ENCODE measurements at regions not wholly inside any gene's neighbourhood (a gene's known extent, or its start where the extent isn't known, plus 50 kb on each side); places are given as distances from the start of the nearest gene placed in this dataset.

GRCh38 chr11:113627946-113628345 lies 78.2 kb downstream of the TMPRSS5 start:
- H3K9me3 ChIP-seq (ENCODE audit: control insufficient read depth in 1 of 2, insufficient read depth in 1 of 2, low read depth in 1 of 2, low read length in 2 of 2): no peaks in the 10 kb centered on the region
- intact Hi-C loops (cut with micrococcal nuclease): no loop called here
- no peak for TF ChIP-seq EGR1 (IDR thresholded peaks at IDR 0.05; ENCODE audit: low read depth)
- no peak for TF ChIP-seq ZFX (IDR thresholded peaks at IDR 0.05)
- no peak for TF ChIP-seq JUND (IDR thresholded peaks at IDR 0.05)
- no peak for TF ChIP-seq ATF3 (IDR thresholded peaks at IDR 0.05)
- TF ChIP-seq SIN3A (IDR thresholded peaks at IDR 0.05; ENCODE audit: low read depth): no peak
- no peak for TF ChIP-seq POLR2AphosphoS5 (IDR thresholded peaks at IDR 0.05; ENCODE audit: low read depth, low read length)
- TF ChIP-seq EZH2 (IDR thresholded peaks at IDR 0.05): no peak
- no peak for TF ChIP-seq ZBTB33 (IDR thresholded peaks at IDR 0.05; ENCODE audit: extremely low read depth, insufficient replicate concordance, low read length)
- no peak for TF ChIP-seq ELF1 (IDR thresholded peaks at IDR 0.05; ENCODE audit: borderline replicate concordance, low read depth)
- no peak for TF ChIP-seq REST (IDR thresholded peaks at IDR 0.05; ENCODE audit: low read depth)
- TF ChIP-seq SP1 (IDR thresholded peaks at IDR 0.05; ENCODE audit: low read depth): no peak
- TF ChIP-seq ZNF274 (IDR thresholded peaks at IDR 0.05; ENCODE audit: low read depth, low read length): no peak
- TF ChIP-seq POLR2A (IDR thresholded peaks at IDR 0.05; ENCODE audit: borderline replicate concordance, extremely low read depth, insufficient read depth, insufficient read length): no peak
- no peak for TF ChIP-seq CEBPB (IDR thresholded peaks at IDR 0.05; ENCODE audit: low read depth)
- H3K27me3 ChIP-seq (ENCODE audit: insufficient read depth, low read length): peaks cover 19% of the 10 kb centered on the region; the same call in 1 of the 2 replicates
- H3K4me2 ChIP-seq (ENCODE audit: low read length): no peak overlapping the region
- H3K36me3 ChIP-seq (ENCODE audit: control insufficient read depth in 1 of 2, insufficient read depth in 2 of 2, low read length in 2 of 2): no peaks in the 10 kb centered on the region
- BruUV-seq (replicated peaks): no TSS peak
- H3K4me1 ChIP-seq (ENCODE audit: control insufficient read depth in 1 of 2, insufficient read depth in 2 of 2, low read length in 2 of 2): no peaks in the 10 kb centered on the region
- H3K9me2 ChIP-seq (ENCODE audit: insufficient read depth): no peaks in the 10 kb centered on the region
- no peak for DNase-seq (ENCODE audit: low read depth, low spot score)
- no peak overlapping the region for H3K27ac ChIP-seq (ENCODE audit: low read depth, low read length)
- RAD21 ChIA-PET (ENCODE audit: low non-redundant PET in 1 of 2, low total read pairs in 2 of 2, uncharacterized antibody in 2 of 2, unreplicated experiment in 2 of 2): no interaction called here
- no peak overlapping the region for H2AFZ ChIP-seq (ENCODE audit: low read depth, low read length, poor library complexity, severe bottlenecking)
- POLR2A ChIA-PET: no interaction called here
- CTCF ChIA-PET: no interaction called here
- no peak overlapping the region for H3K4me3 ChIP-seq (replicated peaks in 1 of 2; ENCODE audit: low read depth in 1 of 2, low read length in 2 of 2)
- no peak overlapping the region for H3K9ac ChIP-seq (ENCODE audit: low read length)
- H3K79me2 ChIP-seq (ENCODE audit: insufficient read depth, low read length): no peaks in the 10 kb centered on the region
- no peak for ATAC-seq
- no peaks in the 10 kb centered on the region for H4K20me1 ChIP-seq (ENCODE audit: insufficient read depth)

Data from HCT116 (cell line).